Activated naive CD8-positive, alpha-beta T cell (primary cell): ENCODE measurements at regions not wholly inside any gene's neighbourhood (a gene's known extent, or its start where the extent isn't known, plus 50 kb on each side); places are given as distances from the start of the nearest gene placed in this dataset.
"Not testable (repeated sequence)": the region's sequence is repeated elsewhere in the genome, so short reads cannot be mapped to it uniquely, and the experiment has no call there.

Experiments used
- H3K27ac Mint-ChIP-seq: one replicate; pipeline ENCODE4 v1.8.0; 2021; ENCODE audit warnings: mixed read lengths
- H3K27me3 Mint-ChIP-seq: one replicate; pipeline ENCODE4 v1.8.0; 2021; ENCODE audit warnings: mixed read lengths
- H3K36me3 Mint-ChIP-seq: one replicate; pipeline ENCODE4 v1.8.0; 2021; ENCODE audit warnings: mixed read lengths
- H3K4me1 Mint-ChIP-seq: one replicate; pipeline ENCODE4 v1.8.0; 2021; ENCODE audit warnings: low read depth, mixed read lengths
- H3K4me3 Mint-ChIP-seq: one replicate; pipeline ENCODE4 v1.8.0; 2021; ENCODE audit warnings: mild to moderate bottlenecking, mixed read lengths
- H3K9me3 Mint-ChIP-seq: one replicate; pipeline ENCODE4 v1.8.0; 2021; ENCODE audit warnings: low read depth, mixed read lengths

- Mint-ChIP-seq H3K9me3 (no peaks in the 10 kb centered on the region), H3K4me1 (no peaks in the 10 kb centered on the region), H3K27ac (no peak overlapping the region), H3K36me3 (no peaks in the 10 kb centered on the region), H3K27me3 (no peaks in the 10 kb centered on the region), H3K4me3 (no peak overlapping the region)
Observed at GRCh38 chr21:15279482-15279881, 214.7 kb upstream of the NRIP1 start.

- no peaks in the 10 kb centered on the region for H3K27me3 Mint-ChIP-seq
- no peak overlapping the region for H3K4me3 Mint-ChIP-seq
- no peaks in the 10 kb centered on the region for H3K4me1 Mint-ChIP-seq
- no peak overlapping the region for H3K27ac Mint-ChIP-seq
- no peaks in the 10 kb centered on the region for H3K36me3 Mint-ChIP-seq
- H3K9me3 Mint-ChIP-seq = no peaks in the 10 kb centered on the region
Observed at GRCh38 chr21:15281714-15282113, 216.9 kb upstream of the NRIP1 start.

DNA sequence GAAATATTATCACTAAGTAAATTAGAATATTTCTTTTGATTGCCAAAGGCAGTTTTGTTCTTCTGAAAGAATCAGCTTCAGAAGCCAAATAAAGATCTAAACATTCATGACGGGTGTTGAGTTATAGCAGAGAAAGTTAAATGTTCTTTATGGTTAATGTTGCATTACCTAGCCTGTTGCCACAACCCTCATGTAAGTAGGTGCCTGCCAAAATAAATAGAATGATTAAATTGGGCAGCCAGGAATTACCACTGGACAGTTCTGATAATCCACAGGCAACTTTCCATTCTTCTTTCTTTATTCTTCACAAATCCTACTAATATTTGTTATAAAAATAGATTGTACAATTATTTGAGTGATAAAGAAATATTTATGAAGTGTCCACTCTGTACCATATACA lies 217.9 kb upstream of the NRIP1 start:
- H3K27ac Mint-ChIP-seq = no peak overlapping the region
- H3K4me1 Mint-ChIP-seq = no peaks in the 10 kb centered on the region
- no peaks in the 10 kb centered on the region for H3K36me3 Mint-ChIP-seq
- no peaks in the 10 kb centered on the region for H3K9me3 Mint-ChIP-seq
- no peaks in the 10 kb centered on the region for H3K27me3 Mint-ChIP-seq
- H3K4me3 Mint-ChIP-seq = no peak overlapping the region

GRCh38 chr21:15283138-15283537 lies 218.3 kb upstream of the NRIP1 start:
- no peaks in the 10 kb centered on the region for H3K36me3 Mint-ChIP-seq
- H3K27me3 Mint-ChIP-seq = no peaks in the 10 kb centered on the region
- H3K4me1 Mint-ChIP-seq = no peaks in the 10 kb centered on the region
- H3K9me3 Mint-ChIP-seq = no peaks in the 10 kb centered on the region
- H3K4me3 Mint-ChIP-seq = no peak overlapping the region
- H3K27ac Mint-ChIP-seq = no peak overlapping the region

- Mint-ChIP-seq H3K9me3 (no peaks in the 10 kb centered on the region), H3K36me3 (no peaks in the 10 kb centered on the region)
Observed at GRCh38 chr21:15283789-15284188, 219.0 kb upstream of the NRIP1 start.

DNA sequence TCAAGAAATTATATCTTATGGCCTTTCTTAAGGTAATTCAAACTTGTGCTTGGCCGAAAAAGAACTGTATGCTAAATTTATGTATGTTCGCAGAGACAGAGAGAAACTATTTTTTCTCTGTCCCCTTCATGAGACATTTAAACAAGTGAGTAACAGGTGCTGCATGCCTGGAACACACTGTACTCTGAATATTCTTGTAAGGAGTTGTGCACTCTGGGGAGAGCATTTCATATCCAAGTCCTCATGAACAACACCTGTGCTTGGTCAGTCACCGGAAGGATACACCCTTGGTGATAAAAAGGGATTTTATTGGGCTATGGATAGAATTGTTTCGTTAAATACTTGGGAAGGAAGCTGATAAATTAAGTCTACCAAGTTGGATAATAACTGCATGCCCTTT lies 220.8 kb upstream of the NRIP1 start:
- Mint-ChIP-seq H3K4me1 (no peaks in the 10 kb centered on the region), H3K27me3 (no peaks in the 10 kb centered on the region), H3K36me3 (no peaks in the 10 kb centered on the region), H3K9me3 (no peaks in the 10 kb centered on the region), H3K4me3 (no peak overlapping the region), H3K27ac (no peak overlapping the region)

More at GRCh38 chr21:15283789-15284188, 219.0 kb upstream of the NRIP1 start:
- Mint-ChIP-seq H3K4me1 (no peaks in the 10 kb centered on the region), H3K4me3 (no peak overlapping the region), H3K27ac (no peak overlapping the region), H3K27me3 (no peaks in the 10 kb centered on the region)

DNA sequence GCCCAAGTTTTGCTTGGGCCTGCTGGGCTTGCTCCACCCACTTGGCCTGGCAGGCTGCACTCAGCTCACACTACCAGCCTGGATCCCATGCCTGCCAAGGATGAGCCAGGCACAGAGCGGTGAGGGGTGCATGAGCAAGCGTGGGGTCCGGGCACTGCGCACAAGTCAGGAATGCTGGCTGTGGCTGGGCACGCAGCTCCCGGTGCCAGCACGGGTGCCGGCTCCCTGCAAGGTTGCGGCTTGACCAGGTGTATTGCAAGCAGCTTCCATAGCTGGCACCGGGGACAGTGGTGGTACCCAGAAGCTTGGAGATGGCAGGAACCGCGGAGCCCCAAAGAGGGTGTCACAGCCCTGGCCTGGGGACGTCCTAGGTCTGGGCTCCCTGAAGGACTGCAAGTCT lies 224.4 kb upstream of the NRIP1 start:
- no peak overlapping the region for H3K27ac Mint-ChIP-seq
- H3K27me3 Mint-ChIP-seq = no peaks in the 10 kb centered on the region
- H3K9me3 Mint-ChIP-seq = no peaks in the 10 kb centered on the region
- no peaks in the 10 kb centered on the region for H3K36me3 Mint-ChIP-seq
- no peaks in the 10 kb centered on the region for H3K4me1 Mint-ChIP-seq
- no peak overlapping the region for H3K4me3 Mint-ChIP-seq

DNA sequence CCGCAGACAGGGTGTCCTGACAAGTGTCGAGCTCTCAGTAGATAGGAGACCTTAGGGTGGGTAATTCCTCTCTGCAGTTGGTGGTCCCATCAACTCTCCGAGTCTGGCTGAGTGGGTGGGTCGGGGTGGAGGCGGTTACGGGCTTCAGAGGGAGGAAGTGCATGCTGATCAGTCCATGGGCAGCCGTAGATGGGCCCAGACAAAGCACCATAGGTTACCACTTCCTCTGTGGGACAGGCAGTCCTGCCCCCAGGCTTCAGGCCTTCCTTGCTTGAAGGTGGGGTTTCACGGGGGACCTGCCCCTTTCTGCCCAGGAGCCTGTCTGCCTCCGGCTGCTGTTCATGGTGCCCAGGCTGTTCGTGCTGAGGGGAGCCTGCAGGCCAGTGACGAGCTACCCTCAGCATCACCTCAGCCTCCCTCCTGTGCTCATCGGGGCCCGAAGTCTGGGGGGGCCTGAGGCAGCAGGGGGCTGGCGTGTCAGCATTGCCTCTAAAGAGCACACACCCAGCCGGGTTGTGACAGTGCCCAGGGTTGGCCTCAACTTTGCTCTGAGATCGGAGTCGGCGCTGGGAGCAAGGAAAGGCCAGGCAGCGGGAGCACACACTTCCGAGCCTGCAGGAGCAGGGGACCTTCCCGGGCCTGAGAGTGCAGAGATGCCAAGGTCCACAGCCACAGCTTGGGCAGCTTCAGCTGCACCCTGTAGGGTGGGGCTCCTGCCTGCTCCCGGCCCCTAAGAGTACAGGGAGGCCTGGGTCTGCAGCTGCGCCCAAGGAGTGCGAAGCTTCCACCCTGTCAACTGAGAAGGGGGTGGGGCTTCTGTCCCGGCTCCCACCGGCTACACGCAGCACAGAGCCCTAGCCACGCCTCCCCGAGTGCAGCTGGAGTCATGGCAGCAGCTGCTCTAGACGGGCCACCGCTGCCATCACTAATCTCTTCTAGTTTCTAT lies 225.4 kb upstream of the NRIP1 start:
- Mint-ChIP-seq H3K27me3 (no peaks in the 10 kb centered on the region), H3K4me1 (no peaks in the 10 kb centered on the region), H3K4me3 (no peak overlapping the region), H3K27ac (no peak overlapping the region), H3K36me3 (no peaks in the 10 kb centered on the region), H3K9me3 (no peaks in the 10 kb centered on the region)

DNA sequence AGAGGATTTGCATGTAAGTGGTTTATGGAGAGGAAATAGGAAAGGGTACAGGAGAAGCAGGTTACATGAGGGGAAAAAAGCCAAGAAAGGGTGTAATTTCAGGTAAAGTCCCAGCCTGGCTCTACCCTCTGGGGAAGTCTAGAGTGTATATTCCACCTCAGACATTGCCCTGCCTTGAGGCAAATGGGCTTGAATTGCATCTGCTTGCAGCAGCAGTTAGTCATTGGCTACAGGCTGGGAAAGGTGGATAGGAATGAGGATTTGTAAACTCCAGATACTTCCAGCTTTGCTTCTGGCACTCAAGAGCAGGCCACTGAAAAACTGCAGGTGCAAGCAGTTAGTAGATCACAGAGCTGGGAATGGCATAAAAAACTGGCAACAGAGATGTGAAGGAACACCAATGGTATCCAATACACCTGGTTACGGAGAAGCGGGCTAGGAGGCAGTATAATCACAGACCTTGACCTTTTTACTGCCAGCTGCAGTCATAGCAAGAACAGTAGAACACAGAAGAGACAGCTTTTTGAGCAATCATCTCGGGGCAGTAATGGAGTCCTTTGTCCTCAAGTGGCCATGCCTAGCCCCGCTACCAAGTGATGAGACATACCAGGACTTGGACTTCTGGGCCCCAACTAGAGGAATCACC lies 226.9 kb upstream of the NRIP1 start:
- H3K27ac Mint-ChIP-seq = no peak overlapping the region
- H3K4me1 Mint-ChIP-seq = no peaks in the 10 kb centered on the region
- no peaks in the 10 kb centered on the region for H3K36me3 Mint-ChIP-seq
- H3K27me3 Mint-ChIP-seq = no peaks in the 10 kb centered on the region
- H3K4me3 Mint-ChIP-seq = no peak overlapping the region
- H3K9me3 Mint-ChIP-seq = no peaks in the 10 kb centered on the region

DNA sequence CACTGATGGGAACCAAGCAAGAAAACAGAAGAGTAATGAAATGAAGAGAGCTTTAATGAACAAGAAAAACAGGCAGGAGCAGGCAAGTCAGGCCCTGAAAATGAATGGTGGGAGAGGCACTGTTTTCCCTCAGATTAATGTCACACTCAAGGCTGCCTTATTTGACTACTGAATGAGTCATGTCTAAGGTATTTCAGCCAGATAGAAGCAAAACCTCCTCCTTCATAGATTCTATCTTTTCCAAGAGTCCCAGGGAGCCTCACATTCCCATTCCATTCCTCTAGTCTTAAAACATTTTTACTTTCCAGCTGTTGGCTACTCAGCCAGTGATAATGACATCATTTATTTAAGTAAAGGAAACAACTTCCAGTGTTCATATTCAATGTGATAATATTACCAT lies 228.4 kb upstream of the NRIP1 start:
- Mint-ChIP-seq H3K36me3 (no peaks in the 10 kb centered on the region), H3K27me3 (no peaks in the 10 kb centered on the region), H3K4me3 (no peak overlapping the region), H3K9me3 (no peaks in the 10 kb centered on the region), H3K27ac (no peak overlapping the region), H3K4me1 (no peaks in the 10 kb centered on the region)

DNA sequence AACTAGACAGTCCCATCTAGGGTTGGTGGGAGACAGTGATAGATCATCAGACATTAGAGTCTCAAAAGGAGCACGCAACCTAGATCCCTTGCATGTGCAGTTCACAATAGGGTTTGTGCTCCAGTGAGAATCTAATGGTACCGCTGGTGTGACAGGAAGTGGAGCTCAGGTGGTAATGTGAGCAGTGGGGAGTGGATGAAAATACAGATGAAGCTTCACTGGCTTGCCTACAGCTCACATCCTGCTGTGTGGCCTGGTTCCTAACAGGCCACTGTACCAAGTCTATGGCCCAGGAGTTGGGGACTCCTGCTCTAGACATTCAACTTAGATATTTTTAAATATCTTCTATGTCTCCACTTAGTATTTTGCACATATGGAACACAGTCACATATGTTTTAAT lies 231.1 kb upstream of the NRIP1 start:
- no peaks in the 10 kb centered on the region for H3K4me1 Mint-ChIP-seq
- H3K27me3 Mint-ChIP-seq = no peaks in the 10 kb centered on the region
- peaks cover 3% of the 10 kb centered on the region for H3K36me3 Mint-ChIP-seq
- H3K4me3 Mint-ChIP-seq = no peak overlapping the region
- H3K27ac Mint-ChIP-seq = no peak overlapping the region
- peaks cover 3% of the 10 kb centered on the region for H3K9me3 Mint-ChIP-seq

- no peaks in the 10 kb centered on the region for H3K27me3 Mint-ChIP-seq
- no peaks in the 10 kb centered on the region for H3K4me1 Mint-ChIP-seq
- H3K36me3 Mint-ChIP-seq = peaks cover 3% of the 10 kb centered on the region
- H3K9me3 Mint-ChIP-seq = peaks cover 13% of the 10 kb centered on the region
- no peak overlapping the region for H3K27ac Mint-ChIP-seq
- no peak overlapping the region for H3K4me3 Mint-ChIP-seq
Observed at GRCh38 chr21:15297824-15298223, 233.0 kb upstream of the NRIP1 start.

DNA sequence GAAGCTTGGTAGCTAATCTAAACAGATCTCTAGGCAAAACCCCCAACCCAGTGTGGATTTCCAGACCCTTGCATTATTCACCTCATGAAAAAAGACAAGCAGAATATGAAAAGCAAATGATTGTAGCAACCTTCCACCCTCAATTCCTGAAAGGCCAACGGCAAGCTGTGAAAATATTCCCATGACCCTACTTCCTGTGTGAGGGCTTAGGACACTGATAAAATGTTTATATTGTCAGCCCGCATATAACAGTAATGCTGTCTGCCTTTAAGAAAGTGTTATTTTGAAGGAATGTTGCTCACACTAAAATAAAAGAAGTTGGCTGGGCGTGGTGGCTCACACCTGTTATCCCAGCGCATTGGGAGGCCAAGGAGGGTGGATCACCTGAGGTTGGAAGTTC lies 233.5 kb upstream of the NRIP1 start:
- no peak overlapping the region for H3K4me3 Mint-ChIP-seq
- peaks cover 3% of the 10 kb centered on the region for H3K36me3 Mint-ChIP-seq
- no peak overlapping the region for H3K27ac Mint-ChIP-seq
- peaks cover 13% of the 10 kb centered on the region for H3K9me3 Mint-ChIP-seq
- no peaks in the 10 kb centered on the region for H3K27me3 Mint-ChIP-seq
- H3K4me1 Mint-ChIP-seq = no peaks in the 10 kb centered on the region

DNA sequence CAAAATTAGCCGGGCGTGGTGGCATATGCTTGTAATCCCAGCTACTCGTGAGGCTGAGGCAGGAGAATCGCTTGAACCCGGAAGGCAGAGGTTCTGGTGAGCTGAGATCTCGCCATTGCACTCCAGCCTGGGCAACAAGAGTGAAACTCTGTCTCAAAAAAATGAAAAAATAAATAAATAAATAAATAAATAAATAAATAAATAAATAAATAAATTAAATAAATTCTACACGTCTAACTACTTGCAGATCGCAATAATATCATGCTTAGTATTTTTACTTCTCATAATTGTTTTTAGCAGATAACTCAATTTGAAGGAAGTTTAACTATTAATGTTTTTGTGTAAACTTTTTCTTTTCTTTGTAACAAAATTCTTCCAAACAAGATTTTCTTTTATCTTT lies 234.0 kb upstream of the NRIP1 start:
- not testable (repeated sequence) for H3K4me3 Mint-ChIP-seq, H3K27me3 Mint-ChIP-seq, H3K4me1 Mint-ChIP-seq, H3K36me3 Mint-ChIP-seq, H3K27ac Mint-ChIP-seq
- H3K9me3 Mint-ChIP-seq = peaks cover 13% of the 10 kb centered on the region

DNA sequence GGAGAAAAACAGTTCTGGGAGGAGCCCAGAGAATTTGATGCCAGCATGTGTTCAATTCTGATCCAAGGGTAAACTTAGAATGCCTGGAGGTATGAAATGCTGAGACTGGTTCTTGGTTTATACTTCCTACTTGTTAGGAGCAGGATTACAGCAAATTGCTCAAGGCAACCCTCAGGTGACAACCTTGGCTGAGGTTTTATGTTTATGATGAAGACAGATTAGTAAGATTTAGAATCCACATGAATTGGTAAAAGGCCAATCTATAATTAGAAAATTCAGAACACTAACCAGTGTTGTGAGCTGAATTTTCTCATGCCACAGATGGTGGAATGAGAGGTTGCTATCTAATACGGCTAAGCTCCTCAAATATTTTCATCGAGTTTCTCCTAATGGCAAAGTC lies 235.3 kb upstream of the NRIP1 start:
- Mint-ChIP-seq H3K27me3 (no peaks in the 10 kb centered on the region), H3K9me3 (peaks cover 13% of the 10 kb centered on the region), H3K27ac (no peak overlapping the region), H3K4me3 (no peak overlapping the region), H3K4me1 (no peaks in the 10 kb centered on the region), H3K36me3 (peaks cover 3% of the 10 kb centered on the region)

- Mint-ChIP-seq H3K36me3 (peaks cover 3% of the 10 kb centered on the region), H3K27me3 (peaks cover 2% of the 10 kb centered on the region), H3K4me1 (no peaks in the 10 kb centered on the region), H3K9me3 (peaks cover 13% of the 10 kb centered on the region), H3K27ac (no peak overlapping the region), H3K4me3 (no peak overlapping the region)
Observed at GRCh38 chr21:15301014-15301413, 236.2 kb upstream of the NRIP1 start.
